NCI-H460 (cell line): ENCODE measurements at regions not wholly inside any gene's neighbourhood (a gene's known extent, or its start where the extent isn't known, plus 50 kb on each side); places are given as distances from the start of the nearest gene placed in this dataset.

ENCODE experiments used
- DNase-seq: peaks from one replicate; pipeline ENCODE4 v3.0.0-alpha.2; 2016; ENCODE audit warnings: low read depth; ENCODE audit errors: extremely low read depth

DNA sequence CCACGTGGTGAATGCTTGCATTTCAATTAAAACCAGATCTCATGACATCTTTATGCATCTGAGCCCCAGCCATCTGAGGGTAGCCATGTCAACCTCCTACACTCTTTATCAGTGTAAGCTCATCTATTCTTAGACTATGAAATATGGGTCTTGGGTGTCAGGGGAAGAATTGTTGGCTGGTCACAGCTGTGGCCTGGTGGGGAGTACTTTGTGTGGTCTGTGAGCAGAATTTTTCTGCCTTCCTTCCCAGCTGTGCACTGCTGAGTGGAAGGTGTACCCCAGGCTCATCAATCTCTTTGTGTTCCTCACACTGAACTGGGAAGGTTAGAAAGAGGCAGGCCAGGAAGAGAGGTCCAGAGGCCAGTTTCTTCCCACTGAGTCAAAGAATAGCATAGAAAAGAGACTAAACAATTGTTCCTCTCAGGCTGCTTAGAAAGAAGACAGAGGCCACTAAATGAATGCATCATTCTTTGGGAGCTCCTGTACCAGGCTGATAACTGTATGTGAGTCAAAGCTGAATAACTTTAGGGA, 202.7 kb upstream of the RGMB start:
- DNase-seq: no peak

DNA sequence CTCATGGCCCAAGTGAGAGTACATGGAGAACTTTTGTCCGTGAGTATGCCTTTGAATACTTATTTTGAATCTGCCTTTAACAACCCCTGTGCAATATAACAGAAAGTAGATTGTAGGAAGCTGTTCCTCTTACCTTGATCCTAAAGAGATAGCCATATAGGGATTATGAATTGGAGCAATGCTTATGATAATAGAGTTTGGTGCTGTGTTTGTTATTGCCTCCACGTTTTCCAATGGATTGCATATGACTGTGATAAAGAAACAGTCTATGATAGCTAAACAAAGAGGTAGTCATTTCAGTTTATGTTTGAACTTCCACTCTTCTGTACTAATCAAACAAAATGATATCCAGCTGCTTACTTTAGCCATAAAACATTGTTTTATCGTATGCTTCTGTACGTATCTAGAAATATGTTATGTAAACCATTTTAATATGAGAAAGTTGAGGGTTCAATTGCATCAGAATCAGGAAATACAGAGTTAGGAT, 199.6 kb upstream of the RGMB start:
- no peak for DNase-seq

- no peak for DNase-seq
Observed at GRCh38 chr5:98576275-98576674, 197.2 kb upstream of the RGMB start.

GRCh38 chr5:98578438-98578837, 195.0 kb upstream of the RGMB start:
- no peak for DNase-seq

DNA sequence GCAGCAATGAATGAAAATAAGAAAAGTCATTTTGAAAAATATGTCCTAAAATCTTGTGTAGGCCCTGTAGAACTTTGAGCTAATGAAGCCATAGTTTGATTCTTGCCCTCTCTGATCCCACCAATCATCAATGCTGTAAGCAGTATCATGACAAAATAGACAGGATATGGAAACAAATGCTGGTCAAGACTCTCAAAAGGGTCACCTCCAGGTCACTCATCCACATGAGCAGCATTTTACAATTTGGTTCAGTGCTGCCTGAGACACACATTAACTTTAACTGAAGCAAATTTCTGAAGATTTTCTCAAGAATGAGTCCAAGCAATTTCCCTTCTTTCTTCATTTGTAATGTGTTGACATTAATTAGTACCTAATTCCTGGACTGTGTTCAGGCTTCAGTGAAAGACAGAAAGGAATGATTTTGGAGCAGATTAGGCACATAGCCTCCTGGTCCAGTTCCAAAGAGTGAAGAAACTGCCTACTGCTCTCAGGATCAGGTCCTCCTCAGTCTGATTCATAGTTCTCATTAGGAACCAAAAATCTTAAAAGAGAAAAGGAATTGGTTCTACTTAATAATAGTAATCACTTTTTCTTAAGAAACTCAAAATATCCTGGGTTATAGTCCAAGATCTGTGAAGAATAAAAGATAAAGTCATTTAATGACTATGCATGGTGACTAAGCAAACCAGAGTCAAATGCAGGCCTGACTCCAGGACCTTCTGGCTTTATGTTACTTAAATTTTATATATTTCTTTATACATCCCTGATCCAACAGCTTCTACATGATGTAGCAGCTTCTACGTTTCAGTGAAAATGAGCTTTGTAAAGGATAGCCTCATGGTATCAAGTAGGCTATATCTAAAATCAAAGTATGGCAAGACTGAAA, 192.1 kb upstream of the RGMB start:
- no peak for DNase-seq

DNA sequence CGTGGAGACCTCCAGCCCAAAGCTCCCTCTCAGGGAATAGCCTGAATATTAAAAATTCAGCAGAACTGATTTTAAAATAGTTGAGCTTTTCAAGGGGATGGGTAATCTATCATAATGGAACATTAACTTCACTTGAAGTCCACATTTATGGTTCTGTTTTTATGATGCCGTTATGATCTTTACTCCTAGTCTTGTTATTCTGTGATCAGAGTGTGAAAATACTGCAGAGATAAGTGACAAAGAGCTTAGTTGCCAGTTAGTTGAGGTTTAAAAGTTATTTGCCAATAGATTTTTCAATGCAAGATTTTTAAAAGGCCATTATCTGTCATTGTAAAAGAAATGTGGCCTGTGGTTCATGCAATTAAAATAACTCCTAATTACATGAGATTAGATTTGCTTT, 189.9 kb upstream of the RGMB start:
- no peak for DNase-seq

DNA sequence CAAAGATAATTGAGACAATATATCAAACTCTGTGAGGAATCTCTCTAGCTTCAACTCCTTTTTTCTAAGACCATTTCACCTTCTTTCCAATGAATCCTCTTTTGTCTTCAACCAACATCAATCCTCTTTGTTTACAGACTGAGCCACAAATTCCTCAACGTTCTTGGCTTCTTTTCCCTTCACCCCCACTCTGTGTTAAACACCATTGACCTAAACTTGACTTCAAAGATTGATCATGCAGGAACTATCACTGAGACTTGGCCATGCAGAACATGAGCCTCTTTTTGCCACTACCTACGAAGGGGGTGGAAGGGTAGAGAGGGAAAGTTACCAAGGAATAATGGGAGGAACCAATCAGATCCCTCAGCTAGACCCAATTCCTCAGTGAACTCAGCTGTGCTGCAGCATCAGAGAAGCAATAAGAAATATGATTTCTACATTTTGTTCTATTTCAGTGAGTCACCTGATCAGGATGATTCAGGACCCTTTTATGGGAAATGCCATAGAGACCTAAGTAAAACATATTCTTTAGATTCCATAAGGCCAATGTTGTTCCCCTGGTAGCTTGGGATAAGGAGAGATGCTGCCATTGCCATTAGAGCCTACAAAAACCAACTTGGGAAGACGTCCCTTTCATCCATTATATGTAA, 187.7 kb upstream of the RGMB start:
- DNase-seq: no peak

DNA sequence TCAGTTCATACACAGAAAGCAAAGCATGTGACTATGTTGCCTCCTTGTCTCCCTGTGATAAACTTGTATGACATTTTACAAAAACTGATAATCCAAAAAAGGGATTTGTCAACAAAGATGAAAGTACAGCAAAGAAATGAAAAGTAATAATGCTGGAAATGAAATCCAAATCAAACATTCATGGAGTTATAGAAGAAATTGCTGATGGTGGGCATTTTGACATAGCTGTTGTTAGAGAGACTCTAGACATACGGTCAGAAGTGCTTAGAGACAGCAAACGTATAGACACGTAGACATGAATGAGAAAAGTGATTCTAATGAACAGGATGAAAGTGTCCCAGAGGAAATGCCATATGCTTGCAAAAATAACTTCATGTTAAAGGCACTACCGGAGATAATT, 186.9 kb upstream of the RGMB start:
- DNase-seq: no peak

GRCh38 chr5:98587166-98587565, 186.3 kb upstream of the RGMB start:
- DNase-seq: no peak

DNA sequence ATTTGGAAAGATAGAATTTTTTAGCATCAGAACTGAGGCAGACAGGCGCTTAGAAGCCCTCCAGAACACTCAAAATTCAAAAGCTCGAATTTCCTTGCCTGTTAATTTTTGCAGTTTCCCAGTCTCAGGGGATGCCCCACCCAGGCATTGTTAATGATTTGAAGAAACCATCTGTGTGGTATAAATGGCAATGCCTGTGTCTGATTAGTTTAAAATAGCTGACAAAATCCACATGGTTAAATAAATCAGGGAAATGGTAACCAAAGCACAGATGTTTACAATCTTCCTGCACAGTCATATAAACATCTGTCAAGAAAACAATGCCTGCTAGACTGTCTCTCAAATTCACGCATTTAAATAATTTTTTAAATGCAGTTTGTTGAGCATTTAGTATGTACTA, 185.2 kb upstream of the RGMB start:
- DNase-seq: no peak

DNA sequence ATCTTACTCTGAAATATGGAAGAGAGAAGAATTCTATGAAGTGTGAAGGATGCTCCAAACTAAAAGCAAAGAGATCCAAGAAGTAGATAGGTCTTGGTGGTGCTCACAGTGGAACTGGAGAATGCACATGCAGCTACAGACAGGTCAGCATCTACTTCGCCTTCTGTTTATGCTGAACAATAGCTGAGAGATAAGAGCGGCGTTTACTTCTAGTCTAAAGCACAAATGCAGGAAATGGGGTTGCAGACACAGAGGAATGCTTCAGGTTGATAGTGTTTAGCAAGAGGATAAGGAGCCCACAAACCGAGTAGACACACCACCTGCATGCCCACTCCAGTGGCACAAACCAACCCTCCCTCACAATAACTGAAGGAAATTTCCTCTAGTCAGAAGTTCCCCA, 180.0 kb upstream of the RGMB start:
- DNase-seq: no peak

GRCh38 chr5:98594098-98594497, 179.4 kb upstream of the RGMB start:
- no peak for DNase-seq

DNA sequence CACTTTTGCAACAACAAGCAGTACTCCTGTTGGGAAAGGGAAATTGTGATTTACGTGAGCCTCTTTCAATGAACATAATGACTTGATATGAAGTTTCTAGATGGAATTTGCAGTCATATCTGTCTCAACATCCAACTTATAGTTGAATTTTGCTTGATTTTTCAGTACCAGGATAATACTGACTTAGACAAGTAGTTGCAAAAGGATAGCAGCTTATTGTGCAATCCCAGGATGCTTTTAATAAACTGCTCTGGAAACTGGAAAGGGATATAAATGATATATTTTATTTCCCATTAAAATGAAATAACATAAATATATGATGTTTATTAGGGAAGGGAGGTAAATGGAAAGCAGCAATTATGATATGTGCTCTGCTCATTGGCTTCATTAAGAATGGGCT, 174.4 kb upstream of the RGMB start:
- no peak for DNase-seq

DNA sequence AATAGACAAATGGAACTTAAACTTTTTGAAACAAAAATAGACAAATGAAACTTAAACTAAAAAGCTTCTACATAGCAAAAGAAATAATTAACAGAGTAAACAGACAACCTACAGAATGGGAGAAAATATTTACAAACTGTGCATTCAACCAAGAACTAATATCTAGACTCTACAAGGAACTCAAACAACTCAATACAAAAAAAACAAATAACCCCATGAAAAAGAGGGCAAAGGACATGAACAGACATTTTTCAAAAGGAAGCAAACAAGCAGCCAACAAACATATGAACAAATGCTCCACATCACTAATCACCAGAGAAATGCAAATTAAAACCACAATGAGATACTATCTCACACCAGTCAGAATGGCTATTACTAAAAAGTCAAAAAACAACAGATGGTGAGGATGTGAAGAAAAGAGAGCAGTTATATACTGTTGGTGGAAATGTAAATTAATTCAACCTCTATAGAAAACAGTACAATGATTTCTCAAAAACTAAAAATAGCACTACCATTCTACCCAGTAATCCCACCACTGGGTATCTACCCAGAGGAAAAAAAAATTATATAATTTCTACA, 170.8 kb upstream of the RGMB start:
- no peak for DNase-seq

DNA sequence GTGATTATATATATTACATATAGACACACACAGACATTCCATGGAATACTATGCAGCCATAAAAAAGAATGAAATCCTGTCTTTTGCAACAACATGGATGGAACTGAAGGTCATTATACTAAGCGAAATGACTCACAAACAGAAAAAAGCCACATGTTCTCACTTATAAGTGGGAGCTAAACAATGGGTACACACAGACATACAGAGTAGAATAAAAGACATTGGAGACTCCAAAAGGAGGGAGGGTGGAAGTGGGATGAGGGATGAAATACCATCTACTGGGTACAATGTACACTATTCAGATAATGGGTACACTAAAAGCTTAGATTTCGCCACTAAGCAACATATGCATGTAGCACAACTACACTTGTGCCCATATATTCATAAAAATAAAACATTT, 170.0 kb upstream of the RGMB start:
- DNase-seq: no peak

- no peak for DNase-seq
Observed at GRCh38 chr5:98604301-98604700, 169.2 kb upstream of the RGMB start.

GRCh38 chr5:98604721-98605425, 168.6 kb upstream of the RGMB start:
- no peak for DNase-seq

DNA sequence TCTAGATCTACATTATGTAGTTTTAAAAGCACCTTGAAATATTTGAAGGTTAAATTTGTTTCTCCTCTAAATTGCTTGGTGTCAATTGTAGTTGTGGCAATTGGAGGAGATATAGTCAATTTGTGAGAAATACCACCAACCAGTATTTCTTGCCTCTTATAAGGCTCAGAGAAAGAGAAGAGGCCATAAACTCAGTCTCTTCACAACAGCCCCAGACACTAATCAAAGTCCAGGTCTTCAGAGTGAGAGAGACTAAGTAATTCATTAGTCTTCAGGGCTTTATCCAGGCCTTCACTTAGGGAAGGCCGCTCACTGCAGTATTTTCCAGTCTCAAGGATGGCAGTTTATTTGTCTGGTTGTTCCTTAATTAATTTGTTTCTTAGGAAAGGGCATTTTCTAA, 168.0 kb upstream of the RGMB start:
- no peak for DNase-seq

DNA sequence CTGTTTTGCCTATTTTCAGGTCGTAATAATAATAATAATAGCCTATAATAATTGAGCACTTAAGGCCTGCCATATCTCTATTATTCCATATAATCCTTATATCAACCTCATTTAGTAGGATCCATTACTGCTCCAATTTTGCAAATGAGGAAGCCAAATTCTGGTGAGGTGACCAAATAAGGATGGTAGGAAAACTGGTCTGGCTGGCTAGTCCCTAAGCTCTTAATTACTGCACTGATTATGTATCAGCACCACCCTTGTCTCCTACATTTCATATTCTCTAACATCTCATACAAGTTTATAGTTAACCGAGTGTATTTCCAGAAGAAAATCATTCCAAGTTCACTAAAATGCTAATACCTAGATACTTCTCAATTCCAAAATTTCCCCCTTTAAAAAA, 166.5 kb upstream of the RGMB start:
- no peak for DNase-seq

- peak; percentile 14 for DNase-seq
Observed at GRCh38 chr5:98608052-98608451, 165.4 kb upstream of the RGMB start.

DNA sequence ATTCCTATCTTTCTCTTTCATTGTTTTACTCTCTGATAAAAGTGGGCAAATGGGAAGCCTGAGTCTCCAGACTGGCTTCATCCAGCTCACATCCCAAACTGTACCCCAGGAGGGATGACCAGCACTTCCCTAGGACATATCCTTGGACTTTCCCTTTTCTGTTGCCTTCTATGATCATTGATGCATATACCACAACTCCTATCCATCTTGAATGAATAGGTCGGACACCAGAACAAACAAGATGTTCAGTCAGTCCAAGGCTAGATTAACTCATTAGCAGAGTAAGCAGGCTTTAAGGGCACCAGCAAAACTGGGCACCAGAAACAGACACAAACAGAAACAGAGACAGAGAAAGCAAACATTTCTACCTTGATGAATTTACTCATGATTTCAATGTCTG, 159.1 kb upstream of the RGMB start:
- DNase-seq: no peak
